ENCODE measurements at regions not wholly inside any gene's neighbourhood (a gene's known extent, or its start where the extent isn't known, plus 50 kb on each side); places are given as distances from the start of the nearest gene placed in this dataset.

GRCh38 chr2:53104263-53104662 lies 663.3 kb upstream of the CHAC2 start:
- H3K9ac ChIP-seq (ENCODE audit: control insufficient read depth, extremely low read depth, insufficient read depth, low read length), result no peak overlapping the region
- peak; percentile 53 for FAIRE-seq
- no peak overlapping the region for H2AFZ ChIP-seq (ENCODE audit: control insufficient read depth, low read length)

DNA sequence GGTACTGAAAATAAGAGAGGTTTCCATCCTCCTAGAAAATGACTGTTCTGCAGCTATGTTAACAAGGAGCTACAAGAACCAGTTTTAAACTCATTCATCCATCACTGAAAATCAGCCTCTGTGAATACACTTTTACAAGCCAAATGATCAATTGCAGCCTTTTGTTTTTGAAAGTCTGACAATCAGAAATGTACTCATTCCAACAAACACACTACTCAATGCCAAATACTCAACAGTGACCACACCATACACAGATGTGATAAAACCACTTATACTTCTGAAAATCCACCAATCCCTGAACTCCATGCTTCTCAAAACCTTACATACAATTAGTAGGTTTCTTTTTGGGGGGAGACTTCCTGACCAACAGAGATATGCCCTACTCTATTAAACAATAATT lies 663.9 kb upstream of the CHAC2 start:
- DNase-seq (ENCODE audit: low read depth, low spot score) (no peak), FAIRE-seq (no peak)
- peaks cover 4% of the 10 kb centered on the region for H3K4me1 ChIP-seq (ENCODE audit: control insufficient read depth, extremely low read depth, insufficient read depth, low read length)
- no peak overlapping the region for H2AFZ ChIP-seq (ENCODE audit: control insufficient read depth, low read length)
- no peak overlapping the region for H3K27ac ChIP-seq (ENCODE audit: control insufficient read depth, insufficient read depth, low read length)
- H3K79me2 ChIP-seq (ENCODE audit: control insufficient read depth, insufficient read depth, low read length), result no peaks in the 10 kb centered on the region
- H3K9me3 ChIP-seq (ENCODE audit: control insufficient read depth, low read depth, low read length), result no peaks in the 10 kb centered on the region
- H4K20me1 ChIP-seq (ENCODE audit: control insufficient read depth, extremely low read depth, insufficient read depth, low read length), result no peaks in the 10 kb centered on the region
- dilution Hi-C loops (cut with MboI; ENCODE audit: extremely low pct_ligation_motif_present, low sequenced_read_pairs), result no loop called here
- TF ChIP-seq EZH2 (IDR thresholded peaks at IDR 0.05; ENCODE audit: low read length), result no peak
- TF ChIP-seq, protein P1, sequence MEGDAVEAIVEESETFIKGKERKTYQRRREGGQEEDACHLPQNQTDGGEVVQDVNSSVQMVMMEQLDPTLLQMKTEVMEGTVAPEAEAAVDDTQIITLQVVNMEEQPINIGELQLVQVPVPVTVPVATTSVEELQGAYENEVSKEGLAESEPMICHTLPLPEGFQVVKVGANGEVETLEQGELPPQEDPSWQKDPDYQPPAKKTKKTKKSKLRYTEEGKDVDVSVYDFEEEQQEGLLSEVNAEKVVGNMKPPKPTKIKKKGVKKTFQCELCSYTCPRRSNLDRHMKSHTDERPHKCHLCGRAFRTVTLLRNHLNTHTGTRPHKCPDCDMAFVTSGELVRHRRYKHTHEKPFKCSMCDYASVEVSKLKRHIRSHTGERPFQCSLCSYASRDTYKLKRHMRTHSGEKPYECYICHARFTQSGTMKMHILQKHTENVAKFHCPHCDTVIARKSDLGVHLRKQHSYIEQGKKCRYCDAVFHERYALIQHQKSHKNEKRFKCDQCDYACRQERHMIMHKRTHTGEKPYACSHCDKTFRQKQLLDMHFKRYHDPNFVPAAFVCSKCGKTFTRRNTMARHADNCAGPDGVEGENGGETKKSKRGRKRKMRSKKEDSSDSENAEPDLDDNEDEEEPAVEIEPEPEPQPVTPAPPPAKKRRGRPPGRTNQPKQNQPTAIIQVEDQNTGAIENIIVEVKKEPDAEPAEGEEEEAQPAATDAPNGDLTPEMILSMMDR (optimal IDR thresholded peaks at IDR 0.05 in 1 of 3, IDR thresholded peaks at IDR 0.05 in 1 of 3, conservative IDR thresholded peaks at IDR 0.05 in 1 of 3; ENCODE audit: extremely low read depth in 1 of 3, insufficient read depth in 2 of 3, low read length in 3 of 3), result no peak
- H3K9ac ChIP-seq (ENCODE audit: control insufficient read depth, extremely low read depth, insufficient read depth, low read length), result no peak overlapping the region
- H3K27me3 ChIP-seq (ENCODE audit: control insufficient read depth, extremely low read depth, insufficient read depth, low read length), result no peaks in the 10 kb centered on the region
- no peaks in the 10 kb centered on the region for H3K9me1 ChIP-seq (ENCODE audit: control insufficient read depth, extremely low read depth, insufficient read depth, low read length)
- H3K36me3 ChIP-seq (ENCODE audit: control insufficient read depth in 2 of 2, extremely low read depth in 1 of 2, insufficient read depth in 2 of 2, low read length in 2 of 2), result no peaks in the 10 kb centered on the region
- no peak overlapping the region for H3K4me2 ChIP-seq (ENCODE audit: control insufficient read depth, extremely low read depth, insufficient read depth, low read depth, low read length)
- H3K4me3 ChIP-seq (ENCODE audit: control insufficient read depth in 2 of 3, extremely low read depth in 1 of 3, insufficient read depth in 2 of 3, low read depth in 1 of 3, low read length in 3 of 3), result no peak overlapping the region

More at GRCh38 chr2:53104263-53104662, 663.3 kb upstream of the CHAC2 start:
- H3K27ac ChIP-seq (ENCODE audit: control insufficient read depth, insufficient read depth, low read length), result no peak overlapping the region
- dilution Hi-C loops (cut with MboI; ENCODE audit: extremely low pct_ligation_motif_present, low sequenced_read_pairs), result no loop called here
- peaks cover 4% of the 10 kb centered on the region for H3K4me1 ChIP-seq (ENCODE audit: control insufficient read depth, extremely low read depth, insufficient read depth, low read length)
- no peaks in the 10 kb centered on the region for H3K36me3 ChIP-seq (ENCODE audit: control insufficient read depth in 2 of 2, extremely low read depth in 1 of 2, insufficient read depth in 2 of 2, low read length in 2 of 2)
- H3K79me2 ChIP-seq (ENCODE audit: control insufficient read depth, insufficient read depth, low read length), result no peaks in the 10 kb centered on the region
- DNase-seq (ENCODE audit: low read depth, low spot score), result peak; percentile 40
- H3K27me3 ChIP-seq (ENCODE audit: control insufficient read depth, extremely low read depth, insufficient read depth, low read length), result no peaks in the 10 kb centered on the region
- H3K9me3 ChIP-seq (ENCODE audit: control insufficient read depth, low read depth, low read length), result no peaks in the 10 kb centered on the region
- no peaks in the 10 kb centered on the region for H3K9me1 ChIP-seq (ENCODE audit: control insufficient read depth, extremely low read depth, insufficient read depth, low read length)
- H4K20me1 ChIP-seq (ENCODE audit: control insufficient read depth, extremely low read depth, insufficient read depth, low read length), result no peaks in the 10 kb centered on the region
- TF ChIP-seq EZH2 (IDR thresholded peaks at IDR 0.05; ENCODE audit: low read length), result no peak
- TF ChIP-seq, protein P1 (optimal IDR thresholded peaks at IDR 0.05 in 1 of 3, IDR thresholded peaks at IDR 0.05 in 1 of 3, conservative IDR thresholded peaks at IDR 0.05 in 1 of 3; ENCODE audit: extremely low read depth in 1 of 3, insufficient read depth in 2 of 3, low read length in 3 of 3), result no peak
- H3K4me2 ChIP-seq (ENCODE audit: control insufficient read depth, extremely low read depth, insufficient read depth, low read depth, low read length), result no peak overlapping the region
- H3K4me3 ChIP-seq (ENCODE audit: control insufficient read depth in 2 of 3, extremely low read depth in 1 of 3, insufficient read depth in 2 of 3, low read depth in 1 of 3, low read length in 3 of 3), result no peak overlapping the region
